ENCODE measurements at regions not wholly inside any gene's neighbourhood (a gene's known extent, or its start where the extent isn't known, plus 50 kb on each side); places are given as distances from the start of the nearest gene placed in this dataset.

GRCh38 chr20:57990396-57990987 lies 238.0 kb downstream of the ANKRD60 start:
- no peak for DNase-seq
- Histone ChIP-seq H3K9me3 (replicated peaks in 1 of 3) (no peaks in the 10 kb centered on the region), H3K27ac (no peak overlapping the region), H3K4me3 (no peak overlapping the region), H3K27me3 (no peaks in the 10 kb centered on the region), H3K36me3 (replicated peaks in 1 of 2) (no peaks in the 10 kb centered on the region), H3K4me1 (replicated peaks in 1 of 2) (no peaks in the 10 kb centered on the region)
- no peak for TF ChIP-seq CTCF (IDR thresholded peaks at IDR 0.05)
- no peak for TF ChIP-seq POLR2A (IDR thresholded peaks at IDR 0.05)
- 33 to 44% (median 41%) methylated on average over 8 of the region's 8 CpGs for WGBS, 4 donors
- intact Hi-C loops (cut with DNase I) = no loop called here

- H3K4me3 ChIP-seq = no peak overlapping the region
- H3K4me1 ChIP-seq (replicated peaks in 1 of 2) = no peaks in the 10 kb centered on the region
- intact Hi-C loops (cut with DNase I) = no loop called here
- DNase-seq = no peak
- H3K27me3 ChIP-seq = no peaks in the 10 kb centered on the region
- H3K27ac ChIP-seq = no peak overlapping the region
- H3K9me3 ChIP-seq (replicated peaks in 1 of 3) = no peaks in the 10 kb centered on the region
- H3K36me3 ChIP-seq (replicated peaks in 1 of 2) = no peaks in the 10 kb centered on the region
- TF ChIP-seq CTCF (IDR thresholded peaks at IDR 0.05) (no peak), POLR2A (IDR thresholded peaks at IDR 0.05) (no peak)
- 76 to 84% (median 81%) methylated on average over 6 to 9 of the region's 9 CpGs for WGBS, 4 donors
These were observed 239.6 kb downstream of the ANKRD60 start for GRCh38 chr20:57988828-57989227.

- Histone ChIP-seq H3K4me1 (replicated peaks in 1 of 2) (no peaks in the 10 kb centered on the region), H3K4me3 (no peak overlapping the region), H3K9me3 (replicated peaks in 1 of 3) (no peaks in the 10 kb centered on the region), H3K36me3 (replicated peaks in 1 of 2) (no peaks in the 10 kb centered on the region), H3K27ac (no peak overlapping the region), H3K27me3 (no peaks in the 10 kb centered on the region)
- TF ChIP-seq POLR2A (IDR thresholded peaks at IDR 0.05) (no peak), CTCF (IDR thresholded peaks at IDR 0.05) (no peak)
- intact Hi-C loops (cut with DNase I) = no loop called here
- WGBS, 4 donors = 75 to 86% (median 79%) methylated on average over 3 of the region's 3 CpGs
- no peak for DNase-seq
These were observed 240.0 kb downstream of the ANKRD60 start for GRCh38 chr20:57988422-57988821.

- WGBS, 4 donors = 69 to 88% (median 84%) methylated on average over 6 of the region's 6 CpGs
- no peaks in the 10 kb centered on the region for H3K4me1 ChIP-seq (replicated peaks in 1 of 2)
- intact Hi-C loops (cut with DNase I) = no loop called here
These were observed 240.8 kb downstream of the ANKRD60 start for GRCh38 chr20:57987659-57988058.

More at GRCh38 chr20:57987659-57988058, 240.8 kb downstream of the ANKRD60 start:
- TF ChIP-seq POLR2A (IDR thresholded peaks at IDR 0.05) (no peak), CTCF (IDR thresholded peaks at IDR 0.05) (no peak)
- Histone ChIP-seq H3K9me3 (replicated peaks in 1 of 3) (no peaks in the 10 kb centered on the region), H3K4me3 (no peak overlapping the region), H3K27me3 (no peaks in the 10 kb centered on the region), H3K36me3 (replicated peaks in 1 of 2) (no peaks in the 10 kb centered on the region), H3K27ac (no peak overlapping the region)
- no peak for DNase-seq
